SJCRH30 (cell line): ENCODE measurements at regions not wholly inside any gene's neighbourhood (a gene's known extent, or its start where the extent isn't known, plus 50 kb on each side); places are given as distances from the start of the nearest gene placed in this dataset.

ENCODE experiments used
- DNase-seq, 2 experiments: peaks; one replicate each; pipeline ENCODE4 v3.0.0-alpha.2; 2015 to 2020
- H3K27ac ChIP-seq: fragments of 250-450 bp; sonication (Bioruptor Pico); 2 replicates; pipeline ENCODE4 v1.5.1; 2020; ENCODE audit warnings: mild to moderate bottlenecking, moderate library complexity
- H3K27me3 ChIP-seq: fragments of 250-450 bp; sonication (Bioruptor Pico); 2 replicates; pipeline ENCODE4 v1.5.1; 2020; ENCODE audit warnings: mild to moderate bottlenecking, moderate library complexity
- H3K36me3 ChIP-seq: fragments of 250-450 bp; sonication (Bioruptor Pico); 2 replicates; pipeline ENCODE4 v1.5.1; 2020; ENCODE audit warnings: mild to moderate bottlenecking, moderate library complexity
- H3K4me1 ChIP-seq: fragments of 250-450 bp; sonication (Bioruptor Pico); 2 replicates; pipeline ENCODE4 v1.5.1; 2020; ENCODE audit warnings: mild to moderate bottlenecking, moderate library complexity
- H3K4me3 ChIP-seq: fragments of 250-450 bp; sonication (Bioruptor Pico); 2 replicates; pipeline ENCODE4 v1.5.1; 2020; ENCODE audit warnings: mild to moderate bottlenecking, moderate library complexity
- H3K9me3 ChIP-seq: fragments of 250-450 bp; sonication (Bioruptor Pico); replicated peaks from 2 replicates; pipeline ENCODE4 v1.5.1; 2020; ENCODE audit warnings: mild to moderate bottlenecking, moderate library complexity

DNA sequence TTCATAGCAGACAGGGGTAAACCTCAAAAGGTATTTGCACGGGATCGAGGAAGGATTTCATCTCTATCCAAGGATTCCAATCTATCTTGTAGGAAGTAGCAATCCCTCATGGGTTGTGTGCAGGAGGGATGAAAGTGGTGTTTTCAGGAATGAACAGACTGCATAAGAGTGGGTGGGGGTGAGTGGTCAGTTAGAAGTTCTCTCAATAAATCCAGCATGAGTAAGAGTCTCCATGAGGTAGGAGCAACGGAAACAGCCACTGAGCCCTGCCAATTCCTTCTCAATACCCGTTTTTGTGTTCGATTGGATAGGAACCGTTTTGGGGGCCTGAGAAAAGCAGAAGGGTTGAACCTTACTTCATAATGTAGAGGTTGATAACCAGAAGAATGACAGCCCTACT lies 375.6 kb downstream of the SOX9 start:
- 0 out of 2 replicates have a peak, but pooled peaks cover 2% of the 10 kb centered on the region for H3K9me3 ChIP-seq
- H3K4me3 ChIP-seq: no peak overlapping the region
- no peak overlapping the region for H3K27ac ChIP-seq
- no peaks in the 10 kb centered on the region for H3K36me3 ChIP-seq
- no peak for DNase-seq
- peaks cover 16% of the 10 kb centered on the region for H3K4me1 ChIP-seq
- no peaks in the 10 kb centered on the region for H3K27me3 ChIP-seq

DNA sequence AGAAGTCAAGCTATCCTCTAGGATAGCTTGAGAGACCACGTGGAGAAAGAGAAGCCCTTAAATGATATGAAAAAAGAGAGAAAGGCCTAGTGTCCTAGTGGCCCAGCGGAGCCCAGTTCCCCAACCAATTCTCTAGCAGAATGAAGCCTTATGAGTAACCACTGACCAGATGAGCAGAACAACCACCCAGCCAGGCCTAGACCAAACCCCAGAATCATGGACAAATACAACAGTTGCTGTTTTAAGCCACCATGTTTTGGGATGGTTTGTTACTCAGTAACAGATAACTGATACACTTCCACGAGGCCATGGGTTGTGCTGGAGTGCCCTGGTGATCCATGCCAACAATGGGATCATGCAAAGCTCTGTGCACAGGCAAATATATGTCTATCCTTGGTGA lies 377.1 kb downstream of the SOX9 start:
- Histone ChIP-seq H3K27ac (no peak overlapping the region), H3K4me1 (peaks cover 28% of the 10 kb centered on the region), H3K9me3 (0 out of 2 replicates have a peak, but pooled peaks cover 2% of the 10 kb centered on the region), H3K36me3 (no peaks in the 10 kb centered on the region), H3K4me3 (no peak overlapping the region), H3K27me3 (no peaks in the 10 kb centered on the region)
- no peak for DNase-seq

DNA sequence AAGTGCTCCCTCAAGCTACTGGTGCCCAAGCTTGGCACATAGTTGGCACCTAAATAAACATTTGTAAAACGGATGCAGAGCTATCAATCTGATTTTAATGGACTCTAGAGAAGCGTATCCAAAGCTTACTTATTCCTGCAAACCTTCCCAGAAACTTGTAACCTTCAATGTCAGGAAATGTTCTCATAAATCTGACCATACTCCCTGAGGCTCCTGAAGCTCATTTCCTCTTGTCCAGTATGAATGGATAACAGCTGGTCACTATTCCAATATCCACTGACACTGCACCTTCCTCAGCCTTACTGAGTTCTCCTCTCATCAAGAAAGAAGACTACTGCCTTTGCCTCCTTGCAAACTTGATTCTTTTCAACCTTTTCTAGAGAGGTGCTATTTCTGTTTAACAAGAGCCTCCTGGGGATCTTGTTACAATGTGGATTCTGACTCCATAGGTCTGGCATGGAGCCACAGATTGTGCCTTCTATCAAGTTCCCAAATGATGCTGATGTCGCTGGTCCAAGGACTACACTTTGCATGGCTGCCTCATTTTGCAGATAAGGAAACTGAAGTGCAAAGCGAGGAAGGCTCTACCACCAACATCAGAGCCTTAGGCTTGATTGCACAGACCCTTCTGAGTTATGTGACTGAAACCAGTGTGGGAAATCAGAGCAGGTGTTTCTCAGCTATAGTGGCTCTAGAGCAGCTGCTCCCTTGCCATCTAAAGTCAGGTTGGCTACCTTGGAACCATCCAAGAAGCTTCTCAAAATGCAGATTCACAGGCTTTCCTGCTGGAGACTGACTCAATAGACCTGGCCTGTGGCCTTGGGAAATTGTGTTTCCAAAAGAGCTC lies 377.8 kb downstream of the SOX9 start:
- no peaks in the 10 kb centered on the region for H3K36me3 ChIP-seq
- DNase-seq: peak; percentile 22 to 62
- H3K9me3 ChIP-seq: 0 out of 2 replicates have a peak, but pooled peaks cover 2% of the 10 kb centered on the region
- no peak overlapping the region for H3K27ac ChIP-seq
- H3K27me3 ChIP-seq: no peaks in the 10 kb centered on the region
- H3K4me3 ChIP-seq: no peak overlapping the region
- peaks cover 34% of the 10 kb centered on the region for H3K4me1 ChIP-seq

DNA sequence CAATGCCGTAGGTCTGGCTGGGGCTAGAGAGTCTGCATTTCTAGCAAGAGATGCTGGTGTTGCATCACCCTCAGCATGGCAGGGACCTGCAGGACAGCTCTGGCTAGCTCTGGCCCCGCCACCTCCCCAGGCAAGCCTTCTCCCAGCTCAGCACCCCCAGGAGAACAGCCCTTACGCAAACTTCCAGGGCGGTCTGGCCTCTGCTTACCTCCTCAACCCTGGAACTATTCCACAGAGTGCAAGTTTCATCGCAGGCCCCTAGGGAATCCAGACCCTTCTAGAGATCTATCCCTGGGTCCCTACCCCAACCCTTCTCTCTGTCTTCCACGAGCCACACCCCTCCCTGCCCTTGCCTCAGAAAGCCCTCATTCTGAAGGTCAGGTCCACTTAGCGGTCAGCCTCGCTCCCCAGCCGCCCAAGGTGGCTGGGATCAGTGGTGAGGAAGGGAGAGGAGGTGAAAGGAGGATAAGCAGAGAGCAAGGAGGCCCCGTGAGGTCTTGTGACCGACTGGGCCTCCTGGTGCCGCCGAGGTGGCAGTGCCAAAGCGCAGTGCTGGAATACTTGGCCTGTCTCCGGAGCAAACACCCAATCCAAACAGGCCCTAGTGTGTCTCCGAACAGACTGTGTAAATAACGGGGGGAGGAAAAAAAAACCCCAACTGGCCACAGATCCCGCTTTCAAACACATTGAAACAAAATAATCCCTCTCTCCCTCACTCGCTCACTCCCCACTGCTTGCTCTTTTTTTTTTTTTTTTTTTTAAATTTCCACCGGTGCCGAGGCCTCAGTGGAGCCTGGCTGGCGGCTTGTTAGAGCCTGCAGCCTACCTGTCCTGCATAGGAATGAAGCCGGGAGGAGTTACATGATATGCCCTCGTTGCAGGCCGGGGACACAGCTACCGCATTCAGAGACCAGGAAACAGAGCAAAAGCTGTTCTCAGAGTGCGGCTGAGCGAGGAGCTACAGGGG lies 380.9 kb downstream of the SOX9 start:
- Histone ChIP-seq H3K27ac (peak overlapping the region; percentile 76), H3K27me3 (no peaks in the 10 kb centered on the region), H3K4me1 (peaks cover 31% of the 10 kb centered on the region), H3K4me3 (peak overlapping the region; percentile 51), H3K9me3 (0 out of 2 replicates have a peak, but pooled peaks cover 2% of the 10 kb centered on the region), H3K36me3 (no peaks in the 10 kb centered on the region)
- peak; percentile 54 to 77 for DNase-seq

DNA sequence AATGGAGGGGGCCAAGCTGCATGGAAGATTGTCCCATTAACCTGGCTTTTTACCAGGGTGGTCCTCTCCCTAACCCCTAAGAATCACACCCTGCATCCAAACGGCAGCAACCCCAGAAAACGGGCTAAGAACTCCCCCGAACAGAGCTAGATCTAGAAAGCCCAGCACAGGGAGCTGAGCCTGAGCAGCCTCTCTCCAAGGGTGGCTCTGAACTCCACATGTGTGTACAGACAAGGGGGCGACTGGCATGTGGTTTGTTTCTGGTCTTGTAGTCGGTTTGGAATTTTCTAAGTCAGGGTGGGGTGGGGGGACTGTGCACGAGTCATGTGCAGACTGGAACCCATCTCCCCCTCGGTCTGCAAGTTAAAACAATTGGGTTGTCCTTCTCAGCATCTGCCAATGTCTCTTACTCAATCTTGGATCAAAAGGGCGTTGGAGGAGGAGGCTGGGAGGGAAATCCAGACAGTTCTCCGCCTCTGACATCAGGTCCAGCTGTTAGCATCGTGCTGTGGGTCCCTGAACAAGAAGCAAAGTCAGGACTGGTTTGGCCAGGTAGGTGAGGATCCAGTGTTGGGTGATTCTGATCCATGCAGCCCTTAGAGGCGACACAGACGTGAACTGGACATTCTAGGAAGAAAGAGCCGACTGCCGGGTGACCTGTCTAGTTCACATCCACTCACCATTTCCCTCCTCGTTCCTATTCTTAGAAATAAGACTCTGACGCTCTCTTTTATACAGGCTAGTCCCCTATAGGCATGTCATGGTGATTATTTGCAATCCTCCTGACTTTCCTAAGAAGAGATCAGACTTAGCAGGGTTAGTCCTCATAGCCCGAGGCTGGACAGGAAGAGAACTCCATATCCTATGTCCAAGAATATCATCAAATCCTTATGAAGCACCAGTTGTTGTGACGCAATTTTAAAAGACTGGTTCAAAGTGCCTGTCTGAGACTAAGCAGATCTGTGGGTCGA lies 381.8 kb downstream of the SOX9 start:
- Histone ChIP-seq H3K27ac (peak overlapping the region; percentile 76), H3K27me3 (no peaks in the 10 kb centered on the region), H3K4me3 (peak overlapping the region; percentile 51), H3K9me3 (0 out of 2 replicates have a peak, but pooled peaks cover 2% of the 10 kb centered on the region), H3K4me1 (peaks cover 31% of the 10 kb centered on the region), H3K36me3 (no peaks in the 10 kb centered on the region)
- DNase-seq: peak; percentile 72 to 90

DNA sequence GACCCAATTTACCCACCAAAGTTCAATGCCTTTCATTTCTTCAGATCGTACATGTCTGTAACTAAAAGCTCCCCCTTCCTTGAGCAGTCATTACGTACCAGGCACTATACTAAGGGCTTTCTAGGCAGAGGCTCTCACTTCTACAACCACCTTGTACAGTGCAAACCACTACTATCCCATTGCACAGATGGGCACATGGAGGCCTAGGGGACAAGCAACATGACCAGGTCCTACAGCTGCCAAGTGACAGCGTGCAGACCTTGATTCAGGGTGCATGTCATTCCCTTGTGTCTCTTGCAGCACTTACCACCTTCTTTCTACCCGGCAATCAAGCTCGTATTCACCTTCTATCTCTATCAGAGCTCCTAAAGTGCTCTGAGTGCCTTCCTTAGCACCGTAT lies 382.7 kb downstream of the SOX9 start:
- 0 out of 2 replicates have a peak, but pooled peaks cover 3% of the 10 kb centered on the region for H3K9me3 ChIP-seq
- no peak overlapping the region for H3K4me3 ChIP-seq
- H3K27ac ChIP-seq: peak overlapping the region; percentile 76; the same call in 1 of the 2 replicates
- H3K36me3 ChIP-seq: no peaks in the 10 kb centered on the region
- no peaks in the 10 kb centered on the region for H3K27me3 ChIP-seq
- peaks cover 28% of the 10 kb centered on the region for H3K4me1 ChIP-seq
- no peak for DNase-seq

DNA sequence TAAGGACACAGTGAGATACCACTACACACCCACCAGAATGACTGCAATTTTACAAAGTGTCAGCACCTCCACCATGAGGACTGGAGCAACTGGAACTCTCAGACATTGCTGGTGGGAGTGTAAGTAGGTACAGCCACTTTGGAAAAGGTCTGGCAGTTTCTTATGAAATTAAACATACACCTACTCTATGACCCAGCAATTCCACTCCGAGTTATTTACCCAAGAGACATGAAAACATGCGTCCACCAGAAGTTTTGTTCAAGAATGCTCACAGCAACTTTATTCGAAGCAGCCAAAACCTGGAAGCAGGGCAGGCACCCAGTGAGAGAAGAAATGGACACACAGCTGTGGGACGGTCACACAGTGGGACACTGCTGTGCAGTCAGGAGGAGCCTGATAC lies 384.0 kb downstream of the SOX9 start:
- no peak for DNase-seq
- Histone ChIP-seq H3K27me3 (no peaks in the 10 kb centered on the region), H3K9me3 (0 out of 2 replicates have a peak, but pooled peaks cover 3% of the 10 kb centered on the region), H3K27ac (no peak overlapping the region), H3K4me1 (peaks cover 29% of the 10 kb centered on the region), H3K4me3 (no peak overlapping the region), H3K36me3 (no peaks in the 10 kb centered on the region)

DNA sequence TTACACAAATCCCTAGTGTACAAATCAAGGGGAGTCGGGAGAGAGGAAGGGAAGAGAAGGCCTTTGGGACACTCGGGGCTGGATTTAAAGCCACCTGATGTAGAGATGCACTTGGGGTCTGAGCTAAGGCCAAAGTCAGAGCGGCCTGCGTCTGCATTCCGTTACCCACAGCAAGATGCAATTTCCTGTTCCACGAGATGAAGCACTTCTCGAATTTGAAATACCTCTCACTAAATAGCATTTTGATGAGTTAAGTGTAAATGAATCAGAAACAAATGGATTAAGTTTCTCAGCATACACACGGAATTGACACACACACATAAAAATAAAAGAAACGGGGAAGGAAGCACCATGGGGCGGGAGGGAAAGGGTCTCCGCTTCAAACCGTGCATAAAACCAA lies 386.0 kb downstream of the SOX9 start:
- no peak overlapping the region for H3K27ac ChIP-seq
- DNase-seq: no peak
- H3K4me1 ChIP-seq: peaks cover 42% of the 10 kb centered on the region
- H3K27me3 ChIP-seq: no peaks in the 10 kb centered on the region
- H3K9me3 ChIP-seq: 0 out of 2 replicates have a peak, but pooled peaks cover 3% of the 10 kb centered on the region
- no peaks in the 10 kb centered on the region for H3K36me3 ChIP-seq
- no peak overlapping the region for H3K4me3 ChIP-seq

DNA sequence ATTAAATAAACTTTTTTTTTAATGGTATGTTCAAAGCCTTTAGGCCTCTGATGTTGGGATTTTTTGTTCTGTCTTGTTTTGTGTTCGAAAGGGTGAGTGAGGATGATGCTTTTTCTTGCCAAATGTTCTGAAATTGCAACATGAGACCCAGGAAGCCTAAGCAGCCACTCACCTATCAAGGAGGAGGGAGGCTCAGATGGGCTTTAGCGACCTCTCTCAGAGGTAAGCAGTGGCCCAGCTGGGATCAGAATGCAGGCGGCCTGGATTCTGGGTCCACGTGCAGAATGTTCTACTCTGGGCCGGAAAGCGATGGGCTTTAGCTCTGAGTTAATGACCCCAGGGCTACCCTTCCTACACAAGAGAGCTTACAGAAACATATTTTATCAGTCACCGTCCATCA lies 386.6 kb downstream of the SOX9 start:
- Histone ChIP-seq H3K9me3 (0 out of 2 replicates have a peak, but pooled peaks cover 3% of the 10 kb centered on the region), H3K4me3 (no peak overlapping the region), H3K4me1 (peaks cover 44% of the 10 kb centered on the region), H3K27me3 (no peaks in the 10 kb centered on the region), H3K36me3 (no peaks in the 10 kb centered on the region), H3K27ac (no peak overlapping the region)
- no peak for DNase-seq

DNA sequence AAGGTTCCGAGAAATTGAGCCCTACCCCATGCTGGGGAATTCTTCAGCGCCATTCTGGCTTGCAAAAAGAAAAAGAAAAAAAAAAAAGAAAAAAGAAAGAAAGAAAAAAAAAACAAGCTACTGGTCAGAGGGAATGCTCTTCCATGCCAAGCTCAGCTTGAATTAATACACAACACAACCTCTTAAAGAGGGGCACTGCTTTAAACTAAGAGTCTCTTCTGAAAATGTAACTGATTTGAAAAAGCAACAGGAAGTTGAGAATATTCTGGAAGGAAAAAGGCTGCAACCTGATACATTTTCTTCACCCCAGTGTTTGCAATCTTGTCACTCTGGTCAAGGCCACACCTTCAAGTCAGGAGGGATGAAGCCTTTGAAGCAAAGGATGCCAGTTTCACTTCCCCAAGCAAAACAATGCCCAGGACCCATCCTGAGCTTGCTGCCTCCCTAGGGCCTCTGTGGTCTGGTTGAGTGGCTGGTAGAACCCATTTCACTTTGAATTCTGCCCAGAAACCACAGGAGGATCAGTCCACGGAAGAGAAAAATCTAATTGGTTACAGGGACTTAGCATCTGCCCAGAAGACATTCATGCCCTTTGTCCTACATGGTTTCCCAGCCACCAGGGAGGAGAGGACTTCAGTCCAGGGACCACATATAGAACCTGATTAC lies 389.7 kb downstream of the SOX9 start:
- no peaks in the 10 kb centered on the region for H3K27me3 ChIP-seq
- peak; percentile 85 to 98 for DNase-seq
- 0 out of 2 replicates have a peak, but pooled peaks cover 3% of the 10 kb centered on the region for H3K9me3 ChIP-seq
- peaks cover 44% of the 10 kb centered on the region for H3K4me1 ChIP-seq
- H3K4me3 ChIP-seq: no peak overlapping the region
- peak overlapping the region; percentile 86 for H3K27ac ChIP-seq
- H3K36me3 ChIP-seq: no peaks in the 10 kb centered on the region

DNA sequence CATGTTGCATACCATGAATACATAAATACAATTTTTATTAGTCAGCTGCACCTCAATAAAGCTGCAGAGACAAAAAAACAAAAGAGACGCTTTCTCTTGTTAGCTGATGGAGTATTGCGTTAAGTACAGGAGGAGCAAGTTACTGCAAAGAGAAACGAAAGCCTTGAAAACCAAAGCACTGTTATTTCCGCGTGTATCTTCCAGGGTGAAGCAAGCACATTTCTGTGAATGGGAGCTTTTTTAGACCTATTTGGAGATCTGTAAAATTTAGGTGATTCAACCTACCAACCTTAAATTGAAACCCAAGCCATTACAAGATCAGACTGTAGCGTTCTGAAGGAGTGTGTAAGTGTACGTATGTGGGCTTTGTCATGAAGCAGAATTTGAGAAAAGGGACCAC lies 390.4 kb downstream of the SOX9 start:
- Histone ChIP-seq H3K27me3 (no peaks in the 10 kb centered on the region), H3K4me1 (peaks cover 44% of the 10 kb centered on the region), H3K4me3 (no peak overlapping the region; the same call in 1 of the 2 replicates), H3K27ac (peak overlapping the region; percentile 86), H3K9me3 (0 out of 2 replicates have a peak, but pooled peaks cover 3% of the 10 kb centered on the region), H3K36me3 (no peaks in the 10 kb centered on the region)
- DNase-seq: no peak

DNA sequence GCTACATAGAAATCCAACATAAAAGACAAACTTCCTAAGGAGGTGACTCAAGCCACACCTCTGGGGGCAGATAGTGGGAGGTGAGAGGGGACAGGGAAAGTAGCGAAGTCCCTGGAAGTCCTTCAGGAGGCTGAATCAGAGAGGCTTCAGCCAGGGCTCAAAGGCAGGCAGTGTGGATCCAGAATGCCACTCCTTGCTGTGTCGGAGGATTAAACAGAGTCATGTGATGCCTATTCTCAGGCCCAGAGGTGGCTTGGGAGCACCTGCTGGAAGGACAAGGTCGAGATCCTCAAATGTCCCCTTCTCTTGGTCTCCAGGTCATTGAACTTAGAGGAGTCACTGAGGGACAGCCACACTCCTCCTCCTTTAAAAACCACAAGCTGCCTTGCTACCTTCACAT lies 391.1 kb downstream of the SOX9 start:
- H3K27ac ChIP-seq: peak overlapping the region; percentile 86
- H3K4me3 ChIP-seq: no peak overlapping the region
- H3K4me1 ChIP-seq: peaks cover 44% of the 10 kb centered on the region
- DNase-seq: peak in 1 of 2 experiments; percentile 51
- H3K36me3 ChIP-seq: no peaks in the 10 kb centered on the region
- no peaks in the 10 kb centered on the region for H3K27me3 ChIP-seq
- H3K9me3 ChIP-seq: 0 out of 2 replicates have a peak, but pooled peaks cover 3% of the 10 kb centered on the region
